ENCODE measurements at regions not wholly inside any gene's neighbourhood (a gene's known extent, or its start where the extent isn't known, plus 50 kb on each side); places are given as distances from the start of the nearest gene placed in this dataset.
"Not testable (repeated sequence)": the region's sequence is repeated elsewhere in the genome, so short reads cannot be mapped to it uniquely, and the experiment has no call there.

DNA sequence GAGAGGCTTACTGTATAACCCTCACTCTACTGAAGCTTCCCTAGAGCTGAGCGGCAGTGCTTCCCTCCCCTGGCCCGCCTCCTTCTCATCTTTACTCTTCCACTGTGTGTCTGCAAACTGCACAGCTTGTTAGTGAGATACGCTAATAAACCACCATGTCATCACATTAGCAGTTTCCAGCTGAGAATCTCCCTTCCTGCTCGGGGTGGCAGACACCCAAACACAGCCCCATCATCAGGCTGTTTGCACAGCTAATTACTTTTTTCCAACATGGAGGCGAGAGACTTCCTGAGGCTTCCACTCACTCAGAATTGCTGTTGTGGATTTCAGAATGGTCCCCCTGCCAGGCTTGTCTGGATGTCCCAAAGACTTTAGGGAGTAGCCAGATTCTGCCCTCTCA, 444.9 kb upstream of the SULF2 start:
- Mint-ChIP-seq H3K9me3 (peaks cover 13% of the 10 kb centered on the region), H3K36me3 (ENCODE audit: low read depth) (no peaks in the 10 kb centered on the region), H3K4me3 (no peak overlapping the region), H3K27me3 (ENCODE audit: insufficient read depth) (peaks cover 1% of the 10 kb centered on the region), H3K27ac (no peak overlapping the region), H3K4me1 (ENCODE audit: low read depth) (no peaks in the 10 kb centered on the region)
- no peak for DNase-seq (ENCODE audit: low spot score)
- intact Hi-C loops (cut with micrococcal nuclease), result no loop called here

GRCh38 chr20:48227381-48227780, 442.1 kb upstream of the SULF2 start:
- intact Hi-C loops (cut with micrococcal nuclease), result no loop called here
- DNase-seq (ENCODE audit: low spot score), result no peak
- H3K27me3 Mint-ChIP-seq (ENCODE audit: insufficient read depth), result peaks cover 1% of the 10 kb centered on the region
- H3K9me3 Mint-ChIP-seq, result peaks cover 13% of the 10 kb centered on the region
- H3K4me3 Mint-ChIP-seq, result no peak overlapping the region
- no peaks in the 10 kb centered on the region for H3K36me3 Mint-ChIP-seq (ENCODE audit: low read depth)
- no peaks in the 10 kb centered on the region for H3K4me1 Mint-ChIP-seq (ENCODE audit: low read depth)
- no peak overlapping the region for H3K27ac Mint-ChIP-seq

DNA sequence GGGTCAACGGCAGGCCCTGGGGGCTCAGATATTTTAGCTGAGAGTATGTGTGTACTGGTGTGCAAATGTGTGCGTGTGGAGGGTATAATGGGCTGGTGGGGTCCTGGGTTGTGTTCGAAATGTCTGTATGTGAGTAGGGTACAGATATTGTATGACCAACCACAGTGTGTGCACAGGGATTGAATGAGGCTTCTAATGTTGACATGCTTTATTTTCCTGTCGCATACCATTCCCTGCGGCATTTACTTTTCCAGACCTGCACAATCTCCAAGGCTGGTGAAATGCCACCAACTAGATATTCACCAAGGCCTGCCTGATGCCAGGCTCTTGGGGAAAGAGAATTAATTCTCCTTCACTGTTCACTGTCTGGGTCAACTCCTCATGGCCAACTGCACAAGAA, 441.4 kb upstream of the SULF2 start:
- H3K4me1 Mint-ChIP-seq (ENCODE audit: low read depth), result no peaks in the 10 kb centered on the region
- H3K36me3 Mint-ChIP-seq (ENCODE audit: low read depth), result no peaks in the 10 kb centered on the region
- no peak for DNase-seq (ENCODE audit: low spot score)
- no peak overlapping the region for H3K4me3 Mint-ChIP-seq
- H3K27me3 Mint-ChIP-seq (ENCODE audit: insufficient read depth), result peaks cover 1% of the 10 kb centered on the region
- intact Hi-C loops (cut with micrococcal nuclease), result no loop called here
- H3K9me3 Mint-ChIP-seq, result peaks cover 8% of the 10 kb centered on the region
- H3K27ac Mint-ChIP-seq, result no peak overlapping the region

DNA sequence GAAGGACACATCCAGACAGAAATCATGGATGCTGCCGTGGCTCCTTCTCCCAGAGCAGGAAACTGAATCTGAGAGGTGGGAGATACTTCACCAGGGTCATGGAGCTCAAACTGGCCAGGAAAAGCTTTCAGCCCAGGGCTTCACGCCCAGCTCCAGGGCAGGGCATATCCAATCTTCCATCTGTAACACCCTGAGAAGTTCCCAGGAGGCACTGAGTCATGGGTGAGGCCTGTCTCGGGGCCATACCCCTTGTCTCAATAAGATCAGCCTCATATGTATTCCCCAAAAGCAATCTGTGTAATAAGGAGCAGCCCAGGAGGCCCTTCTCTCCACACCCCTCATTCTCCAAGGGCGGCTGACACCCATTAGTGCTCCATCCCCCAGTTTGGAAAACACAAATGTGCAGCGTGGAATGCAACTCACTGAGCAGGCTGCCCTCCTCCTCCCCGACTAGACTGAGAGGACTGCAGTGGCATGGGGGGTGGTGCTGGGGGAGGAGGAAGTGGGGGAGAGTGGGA, 439.3 kb upstream of the SULF2 start:
- H3K4me1 Mint-ChIP-seq (ENCODE audit: low read depth), result no peaks in the 10 kb centered on the region
- no peak for DNase-seq (ENCODE audit: low spot score)
- H3K9me3 Mint-ChIP-seq, result no peaks in the 10 kb centered on the region
- H3K27ac Mint-ChIP-seq, result no peak overlapping the region
- H3K36me3 Mint-ChIP-seq (ENCODE audit: low read depth), result no peaks in the 10 kb centered on the region
- no peak overlapping the region for H3K4me3 Mint-ChIP-seq
- intact Hi-C loops (cut with micrococcal nuclease), result no loop called here
- peaks cover 1% of the 10 kb centered on the region for H3K27me3 Mint-ChIP-seq (ENCODE audit: insufficient read depth)

GRCh38 chr20:48223715-48224114, 438.4 kb upstream of the SULF2 start:
- Mint-ChIP-seq H3K27ac (no peak overlapping the region), H3K9me3 (no peaks in the 10 kb centered on the region), H3K36me3 (ENCODE audit: low read depth) (no peaks in the 10 kb centered on the region), H3K4me1 (ENCODE audit: low read depth) (no peaks in the 10 kb centered on the region), H3K27me3 (ENCODE audit: insufficient read depth) (peaks cover 1% of the 10 kb centered on the region), H3K4me3 (no peak overlapping the region)
- DNase-seq (ENCODE audit: low spot score), result no peak
- intact Hi-C loops (cut with micrococcal nuclease), result no loop called here

DNA sequence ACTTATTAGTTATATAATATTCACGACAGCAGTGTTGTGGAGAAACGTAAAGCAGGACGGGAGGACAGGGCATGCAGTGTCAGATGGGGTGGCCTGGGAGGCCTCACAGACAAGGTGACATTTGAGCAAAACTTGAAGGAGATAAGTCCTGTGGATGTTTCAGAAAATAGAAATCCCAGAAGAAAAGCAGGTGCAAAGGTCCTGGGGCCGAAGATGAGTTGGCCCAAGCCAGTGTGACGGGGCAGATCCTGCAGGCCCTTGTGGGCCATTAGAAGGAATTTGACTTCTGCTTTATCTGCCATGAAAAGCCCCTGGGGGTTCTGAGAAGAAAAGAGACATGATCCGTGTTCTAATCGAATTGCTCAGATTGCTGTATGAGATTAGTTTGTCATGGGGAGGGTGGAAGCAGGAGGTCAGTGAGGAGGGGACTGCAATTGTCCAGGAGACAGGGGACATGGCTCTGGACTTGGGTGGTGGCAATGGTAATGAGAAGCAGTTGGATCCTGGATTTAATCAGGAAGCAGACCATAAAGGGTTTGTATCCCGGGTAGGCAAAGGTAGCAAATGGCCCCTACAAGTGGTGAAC, 437.4 kb upstream of the SULF2 start:
- no peak for DNase-seq (ENCODE audit: low spot score)
- no peak overlapping the region for H3K27ac Mint-ChIP-seq
- peaks cover 1% of the 10 kb centered on the region for H3K27me3 Mint-ChIP-seq (ENCODE audit: insufficient read depth)
- no peaks in the 10 kb centered on the region for H3K36me3 Mint-ChIP-seq (ENCODE audit: low read depth)
- H3K4me3 Mint-ChIP-seq, result no peak overlapping the region
- intact Hi-C loops (cut with micrococcal nuclease), result no loop called here
- H3K9me3 Mint-ChIP-seq, result no peaks in the 10 kb centered on the region
- H3K4me1 Mint-ChIP-seq (ENCODE audit: low read depth), result no peaks in the 10 kb centered on the region

GRCh38 chr20:48220033-48220633, 434.9 kb upstream of the SULF2 start:
- Mint-ChIP-seq H3K9me3 (no peaks in the 10 kb centered on the region), H3K36me3 (ENCODE audit: low read depth) (no peaks in the 10 kb centered on the region), H3K4me3 (no peak overlapping the region), H3K27ac (no peak overlapping the region), H3K4me1 (ENCODE audit: low read depth) (no peaks in the 10 kb centered on the region), H3K27me3 (ENCODE audit: insufficient read depth) (no peaks in the 10 kb centered on the region)
- intact Hi-C loops (cut with micrococcal nuclease), result no loop called here
- no peak for DNase-seq (ENCODE audit: low spot score)

DNA sequence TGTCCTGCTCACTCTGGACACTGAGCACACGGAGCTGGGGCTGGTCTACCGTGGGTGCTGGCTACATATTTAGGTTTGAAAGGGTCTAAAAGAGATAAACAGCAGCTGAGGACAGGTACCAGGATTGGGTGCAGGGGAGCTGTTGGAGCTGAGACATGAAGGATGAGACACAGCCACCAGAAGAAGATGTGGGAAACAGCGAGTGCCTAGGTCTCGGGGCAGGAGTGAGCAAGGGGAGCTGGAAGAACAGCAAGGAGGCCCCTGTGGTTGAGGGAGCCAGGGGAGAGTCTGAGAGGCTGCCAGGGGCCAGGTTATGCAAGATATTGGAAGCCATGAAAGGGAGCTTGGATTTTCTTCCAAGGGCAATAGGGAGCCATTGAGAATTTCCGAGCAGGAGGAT, 434.0 kb upstream of the SULF2 start:
- no peak overlapping the region for H3K27ac Mint-ChIP-seq
- H3K36me3 Mint-ChIP-seq (ENCODE audit: low read depth), result no peaks in the 10 kb centered on the region
- H3K4me1 Mint-ChIP-seq (ENCODE audit: low read depth), result no peaks in the 10 kb centered on the region
- no peaks in the 10 kb centered on the region for H3K27me3 Mint-ChIP-seq (ENCODE audit: insufficient read depth)
- H3K4me3 Mint-ChIP-seq, result no peak overlapping the region
- intact Hi-C loops (cut with micrococcal nuclease), result no loop called here
- no peaks in the 10 kb centered on the region for H3K9me3 Mint-ChIP-seq
- DNase-seq (ENCODE audit: low spot score), result no peak

DNA sequence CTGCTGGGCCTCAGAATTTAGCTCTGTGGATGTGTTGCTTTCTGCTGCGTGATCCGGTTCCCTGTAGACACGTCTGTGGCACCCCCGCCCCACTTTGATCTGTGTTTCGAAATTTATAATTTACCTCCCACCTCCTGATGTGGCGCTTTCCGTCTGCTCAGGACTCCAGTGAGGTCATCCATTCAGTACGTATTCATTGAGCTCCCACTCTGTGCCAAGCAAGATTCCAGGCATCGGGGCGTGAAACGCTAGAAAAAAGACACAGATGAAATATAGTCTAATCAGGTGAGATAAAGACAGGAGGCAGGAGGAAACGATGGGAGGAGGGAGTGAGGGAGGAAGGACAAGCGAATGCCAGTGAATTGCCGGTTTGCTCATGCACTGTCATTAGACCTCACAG, 431.9 kb upstream of the SULF2 start:
- H3K9me3 Mint-ChIP-seq, result no peaks in the 10 kb centered on the region
- no peak overlapping the region for H3K4me3 Mint-ChIP-seq
- H3K27ac Mint-ChIP-seq, result no peak overlapping the region
- no peaks in the 10 kb centered on the region for H3K36me3 Mint-ChIP-seq (ENCODE audit: low read depth)
- no peak for DNase-seq (ENCODE audit: low spot score)
- H3K4me1 Mint-ChIP-seq (ENCODE audit: low read depth), result no peaks in the 10 kb centered on the region
- no peaks in the 10 kb centered on the region for H3K27me3 Mint-ChIP-seq (ENCODE audit: insufficient read depth)
- intact Hi-C loops (cut with micrococcal nuclease), result no loop called here

GRCh38 chr20:48215536-48215935, 430.3 kb upstream of the SULF2 start:
- H3K27ac Mint-ChIP-seq, result no peak overlapping the region
- no peaks in the 10 kb centered on the region for H3K36me3 Mint-ChIP-seq (ENCODE audit: low read depth)
- DNase-seq (ENCODE audit: low spot score), result no peak
- no peaks in the 10 kb centered on the region for H3K4me1 Mint-ChIP-seq (ENCODE audit: low read depth)
- H3K27me3 Mint-ChIP-seq (ENCODE audit: insufficient read depth), result no peaks in the 10 kb centered on the region
- H3K4me3 Mint-ChIP-seq, result no peak overlapping the region
- no peaks in the 10 kb centered on the region for H3K9me3 Mint-ChIP-seq
- intact Hi-C loops (cut with micrococcal nuclease), result no loop called here

DNA sequence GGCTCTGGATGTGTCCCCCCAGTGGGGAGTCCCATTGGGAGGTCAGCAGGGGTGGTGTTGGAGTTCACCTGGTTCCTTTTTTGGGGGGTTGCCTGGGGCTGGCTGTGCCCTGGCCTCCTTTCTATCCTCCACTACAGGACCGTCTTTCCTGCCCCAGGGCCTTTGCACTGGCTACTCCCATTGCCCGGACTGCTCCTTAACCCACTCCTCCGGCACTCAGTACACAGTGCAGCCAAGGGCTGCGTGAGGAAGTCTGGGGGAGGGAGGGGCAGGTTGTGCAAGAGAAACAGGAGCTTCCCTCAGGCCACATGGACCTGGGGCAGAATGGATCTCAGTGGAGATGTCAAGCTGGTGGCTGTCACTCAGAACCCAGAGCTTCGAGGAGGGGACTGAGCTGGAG, 429.3 kb upstream of the SULF2 start:
- Mint-ChIP-seq H3K36me3 (ENCODE audit: low read depth) (no peaks in the 10 kb centered on the region), H3K9me3 (no peaks in the 10 kb centered on the region), H3K4me3 (no peak overlapping the region), H3K27ac (no peak overlapping the region), H3K27me3 (ENCODE audit: insufficient read depth) (no peaks in the 10 kb centered on the region), H3K4me1 (ENCODE audit: low read depth) (no peaks in the 10 kb centered on the region)
- DNase-seq (ENCODE audit: low spot score), result no peak
- intact Hi-C loops (cut with micrococcal nuclease), result no loop called here

DNA sequence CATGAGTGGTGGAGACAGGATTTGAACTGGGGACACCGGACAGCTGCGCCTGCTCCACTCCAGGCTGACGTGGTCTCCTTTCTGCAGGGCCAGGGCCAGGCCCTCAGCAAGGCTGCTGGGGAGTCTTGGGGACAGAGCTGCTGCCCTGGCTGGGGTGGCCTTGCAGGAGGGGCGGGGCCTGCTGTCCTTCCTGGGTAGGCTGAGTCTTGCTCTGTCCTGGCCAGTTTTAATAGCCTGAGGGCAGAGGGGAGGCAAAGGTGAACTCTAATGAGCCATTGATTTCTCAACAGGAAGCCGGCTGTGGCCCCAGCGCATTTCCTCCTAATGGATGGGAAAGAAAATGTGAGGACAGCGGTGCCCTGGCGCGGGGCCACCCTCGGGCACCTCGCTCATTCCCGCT, 428.4 kb upstream of the SULF2 start:
- H3K27me3 Mint-ChIP-seq (ENCODE audit: insufficient read depth); DNase-seq (ENCODE audit: low spot score); intact Hi-C loops (cut with micrococcal nuclease); H3K9me3 Mint-ChIP-seq; H3K27ac Mint-ChIP-seq; H3K36me3 Mint-ChIP-seq (ENCODE audit: low read depth); H3K4me3 Mint-ChIP-seq; H3K4me1 Mint-ChIP-seq (ENCODE audit: low read depth): not testable (repeated sequence)

GRCh38 chr20:48212806-48213509, 427.7 kb upstream of the SULF2 start:
- Mint-ChIP-seq H3K4me1 (ENCODE audit: low read depth) (no peaks in the 10 kb centered on the region), H3K36me3 (ENCODE audit: low read depth) (no peaks in the 10 kb centered on the region), H3K4me3 (no peak overlapping the region), H3K9me3 (no peaks in the 10 kb centered on the region), H3K27me3 (ENCODE audit: insufficient read depth) (no peaks in the 10 kb centered on the region), H3K27ac (no peak overlapping the region)
- DNase-seq (ENCODE audit: low spot score), result no peak
- intact Hi-C loops (cut with micrococcal nuclease), result no loop called here
